Heart right ventricle (tissue), 16 donors: ENCODE measurements at regions not wholly inside any gene's neighbourhood (a gene's known extent, or its start where the extent isn't known, plus 50 kb on each side); places are given as distances from the start of the nearest gene placed in this dataset.

Experiments used
- ATAC-seq, 8 donors: fragments of 200-7000 bp; cut with Tn5 transposase; one replicate each; pipeline ENCODE4 v1.9.1; 2020; ENCODE audit warnings: mild to moderate bottlenecking in 8 of 8, moderate library complexity in 8 of 8, moderate number of reproducible peaks in 1 of 8
- DNase-seq, 2 donors: peaks; one replicate each; pipeline ENCODE4 v3.0.0-alpha.2; 2020
- H3K27ac ChIP-seq, 10 donors: fragments of 200-600 bp; sonication (generic) in 2 of 10; one replicate each; pipeline versions ENCODE4 v1.5.0 to v1.8.0; 2020 to 2022; ENCODE audit warnings: mild to moderate bottlenecking in 3 of 10
- H3K27me3 ChIP-seq, 7 donors: fragments of 200-600 bp; one replicate each; pipeline ENCODE4 v1.8.0; 2021 to 2022; ENCODE audit warnings: mild to moderate bottlenecking in 2 of 7
- H3K36me3 ChIP-seq, 9 donors: fragments of 200-600 bp; sonication (generic) in 1 of 9; one replicate each; pipeline versions ENCODE4 v1.5.0 to v1.8.0; 2020 to 2022; ENCODE audit warnings: mild to moderate bottlenecking in 2 of 9
- H3K4me1 ChIP-seq, 9 donors: fragments of 200-600 bp; sonication (generic) in 1 of 9; one replicate each; pipeline versions ENCODE4 v1.5.0 to v1.8.0; 2020 to 2022; ENCODE audit warnings: mild to moderate bottlenecking in 4 of 9
- H3K4me3 ChIP-seq, 10 donors: fragments of 200-600 bp; sonication (generic) in 2 of 10; one replicate each; pipeline versions ENCODE4 v1.5.0 to v1.8.0; 2020 to 2022; ENCODE audit warnings: mild to moderate bottlenecking in 7 of 10, moderate library complexity in 2 of 10
- H3K9me3 ChIP-seq, 11 donors: fragments of 200-600 bp in 10 of 11; sonication (generic) in 2 of 11; one replicate each; pipeline versions ENCODE4 v1.5.0 to v1.8.0; 2013 to 2022; ENCODE audit warnings: mild to moderate bottlenecking in 2 of 11, control low read depth in 1 of 11, moderate library complexity in 1 of 11
- WGBS, 2 donors: extraction: QIAGEN DNeasy Blood & Tissue Kit; methylation state at CpG; one replicate each; pipeline ENCODE4 v1.1.7; 2013; ENCODE audit warnings: inconsistent platforms in 1 of 2; 5-methylcytosine and 5-hydroxymethylcytosine counted together
- intact Hi-C, 10 donors: fragments of 100-400 bp; cut with DNase I; formaldehyde crosslinking; loops; one replicate each; pipeline versions ENCODE4 v1.11.1 to v1.14.2; 2022
- TF ChIP-seq, protein P1 (sequence below), 9 donors: fragments of 200-600 bp; sonication (generic) in 2 of 9; IDR thresholded peaks; one replicate each; pipeline versions ENCODE4 v1.5.0 to v1.8.0; 2021 to 2022; ENCODE audit warnings: antibody characterized with exemption in 9 of 9, mild to moderate bottlenecking in 5 of 9, moderate library complexity in 1 of 9
- donor health status: Arrhythmogenic right ventricular cardiomyopathy.
- donor health status: ischemic (EF 13 %, LVEDD 7.1; RV severe dilation, severe dysfunction).
- donor health status: healthy with polysubstance abuse.
- donor health status: DM: no; HTN: yes; CAD: no.
- donor health status: DM: no; HTN: no; CAD: no.
- donor health status: ischemic (EF 25% LVEDD 6.9; RV normal size, moderate dysfunction).
- donor health status: ischemic (EF 25% LVEDD 5.7; RV mildly dilated, moderate dysfunction).
- donor health status: healthy.
- donor health status: DM: yes; HTN: yes; CAD: no.
- donor health status: Ischemic cardiomyopathy.
- donor health status: ischemic (EF 35%, LVEDD 5.7; RV mildly dilated, moderate dysfunction).
- donor health status: nonischemic (EF 11% LVEDD 7.7; RV severe dilation, severe dysfunction).
- donor health status: DM: yes; HTN: yes; CAD: no.
- donor health status: PGD.
- donor health status: ischemic (EF 29% LVEDD 5.4; RV normal size, mild dysfunction).
- donor health status: nonischemic (EF 23%, LVEDD 6.1; RV moderate dilation, normal function).

DNA sequence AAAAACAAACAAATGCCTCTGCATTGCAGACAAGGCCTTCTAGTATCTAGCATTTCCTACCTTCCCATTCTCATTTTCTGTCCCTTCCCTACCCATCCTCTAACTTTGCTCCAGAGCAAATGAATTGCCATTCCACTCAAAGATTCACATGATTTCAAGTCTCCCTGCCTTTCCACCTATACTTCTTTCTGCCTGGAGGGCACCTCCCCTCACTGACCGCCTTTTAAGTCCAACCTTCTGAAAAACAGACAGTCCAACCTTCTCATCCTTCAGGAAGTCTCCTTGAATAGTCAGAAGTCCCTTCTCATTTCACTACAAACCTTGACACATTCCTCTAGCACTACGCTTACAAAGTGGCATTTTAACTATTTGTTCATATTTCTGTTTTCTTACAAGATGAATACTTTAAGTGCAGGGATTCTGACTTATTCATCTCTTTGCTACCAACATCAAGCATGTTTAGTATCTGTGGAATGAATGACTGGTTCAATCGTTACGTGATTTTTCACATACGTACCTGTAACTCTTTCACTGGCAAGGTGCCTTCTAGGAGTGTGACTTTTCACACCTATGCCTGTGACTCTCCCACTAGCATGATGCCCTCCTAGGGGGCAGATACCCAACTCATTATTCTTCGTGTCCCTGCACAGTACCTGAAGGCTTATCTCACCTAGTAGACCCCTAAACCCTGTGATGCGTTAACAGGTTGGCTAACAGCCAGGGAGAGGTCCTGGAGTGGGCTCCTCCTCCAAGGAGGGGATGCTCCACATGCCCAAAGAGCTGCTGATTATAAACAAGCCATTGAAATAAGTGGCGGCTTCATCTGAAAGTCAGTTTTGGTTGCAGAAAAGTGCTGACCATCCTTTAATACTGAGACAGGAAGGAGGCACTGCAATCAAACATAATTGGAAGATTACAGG is 356.2 kb downstream of the MYCN start:
- H3K27ac ChIP-seq: no peak overlapping the region
- peaks cover 0 to 22% (median 6%) of the 10 kb centered on the region in 11 donors for H3K9me3 ChIP-seq
- no peaks in the 10 kb centered on the region for H3K36me3 ChIP-seq
- DNase-seq (no peak), ATAC-seq (no peak)
- H3K4me3 ChIP-seq: no peak overlapping the region
- 74 to 85% methylated on average over 8 of the region's 8 CpGs for WGBS, 2 donors
- H3K27me3 ChIP-seq: peaks cover 0 to 14% (median 0%) of the 10 kb centered on the region in 7 donors
- intact Hi-C loops: no loop called here
- TF ChIP-seq, protein P1, sequence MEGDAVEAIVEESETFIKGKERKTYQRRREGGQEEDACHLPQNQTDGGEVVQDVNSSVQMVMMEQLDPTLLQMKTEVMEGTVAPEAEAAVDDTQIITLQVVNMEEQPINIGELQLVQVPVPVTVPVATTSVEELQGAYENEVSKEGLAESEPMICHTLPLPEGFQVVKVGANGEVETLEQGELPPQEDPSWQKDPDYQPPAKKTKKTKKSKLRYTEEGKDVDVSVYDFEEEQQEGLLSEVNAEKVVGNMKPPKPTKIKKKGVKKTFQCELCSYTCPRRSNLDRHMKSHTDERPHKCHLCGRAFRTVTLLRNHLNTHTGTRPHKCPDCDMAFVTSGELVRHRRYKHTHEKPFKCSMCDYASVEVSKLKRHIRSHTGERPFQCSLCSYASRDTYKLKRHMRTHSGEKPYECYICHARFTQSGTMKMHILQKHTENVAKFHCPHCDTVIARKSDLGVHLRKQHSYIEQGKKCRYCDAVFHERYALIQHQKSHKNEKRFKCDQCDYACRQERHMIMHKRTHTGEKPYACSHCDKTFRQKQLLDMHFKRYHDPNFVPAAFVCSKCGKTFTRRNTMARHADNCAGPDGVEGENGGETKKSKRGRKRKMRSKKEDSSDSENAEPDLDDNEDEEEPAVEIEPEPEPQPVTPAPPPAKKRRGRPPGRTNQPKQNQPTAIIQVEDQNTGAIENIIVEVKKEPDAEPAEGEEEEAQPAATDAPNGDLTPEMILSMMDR (IDR thresholded peaks at IDR 0.05): no peak
- H3K4me1 ChIP-seq: no peaks in the 10 kb centered on the region

DNA sequence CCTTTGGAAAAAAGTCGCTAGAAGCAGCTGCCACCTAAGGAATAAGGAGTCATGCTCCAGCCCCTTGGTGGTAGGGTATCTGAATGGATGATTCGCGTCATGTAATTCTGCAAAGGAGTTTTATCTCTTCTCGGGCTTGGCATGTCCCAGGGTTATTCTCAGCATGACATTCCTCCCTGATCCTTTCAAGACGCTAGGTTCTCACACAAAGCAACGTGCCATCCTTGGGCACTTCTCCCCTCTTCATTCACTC is 355.6 kb downstream of the MYCN start:
- no peak for ATAC-seq
- Histone ChIP-seq H3K4me1 (no peaks in the 10 kb centered on the region), H3K36me3 (no peaks in the 10 kb centered on the region), H3K4me3 (no peak overlapping the region), H3K27me3 (peaks cover 0 to 20% (median 0%) of the 10 kb centered on the region in 7 donors), H3K27ac (no peak overlapping the region), H3K9me3 (peaks cover 0 to 21% (median 6%) of the 10 kb centered on the region in 11 donors)
- DNase-seq: no peak
- intact Hi-C loops: no loop called here
- WGBS, 2 donors: 75 to 77% methylated on average over 6 of the region's 6 CpGs
- TF ChIP-seq, protein P1 (IDR thresholded peaks at IDR 0.05): no peak

- no peak overlapping the region for H3K4me3 ChIP-seq
- DNase-seq: no peak
- intact Hi-C loops: no loop called here
- H3K27me3 ChIP-seq: peaks cover 0 to 22% (median 0%) of the 10 kb centered on the region in 7 donors
- no peaks in the 10 kb centered on the region for H3K36me3 ChIP-seq
- TF ChIP-seq, protein P1 (IDR thresholded peaks at IDR 0.05): no peak
- H3K27ac ChIP-seq: no peak overlapping the region
- H3K4me1 ChIP-seq: no peaks in the 10 kb centered on the region
- WGBS, 2 donors: 91 to 94% methylated on average over 7 of the region's 7 CpGs
- peaks cover 0 to 10% (median 0%) of the 10 kb centered on the region in 11 donors for H3K9me3 ChIP-seq
- ATAC-seq: no peak
Observed at GRCh38 chr2:16294791-16295190, 354.4 kb downstream of the MYCN start.

DNA sequence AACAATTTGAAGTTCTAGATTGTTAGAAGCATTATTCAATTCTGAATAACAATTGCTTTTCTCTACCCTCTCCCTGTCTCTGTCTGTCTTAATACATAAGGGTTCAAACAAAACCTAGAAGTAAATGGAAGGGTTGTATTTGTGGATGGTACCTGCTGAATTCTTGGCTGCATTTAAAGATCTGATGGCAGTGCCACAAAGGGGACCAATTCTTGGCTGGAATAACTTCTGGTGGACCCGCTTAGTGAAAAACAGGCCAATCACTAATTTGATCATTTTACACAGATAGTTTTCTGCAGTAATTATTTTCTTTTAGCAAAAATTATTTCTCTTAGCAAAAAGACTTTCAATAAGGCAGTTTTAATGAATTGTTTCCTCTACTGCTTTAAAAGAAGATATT is 353.5 kb downstream of the MYCN start:
- Histone ChIP-seq H3K9me3 (peaks cover 0 to 1% (median 0%) of the 10 kb centered on the region in 11 donors), H3K4me3 (no peak overlapping the region), H3K4me1 (no peaks in the 10 kb centered on the region), H3K36me3 (no peaks in the 10 kb centered on the region), H3K27me3 (peaks cover 0 to 22% (median 0%) of the 10 kb centered on the region in 7 donors), H3K27ac (no peak overlapping the region)
- no peak for ATAC-seq
- TF ChIP-seq, protein P1 (IDR thresholded peaks at IDR 0.05): no peak
- DNase-seq: no peak
- WGBS, 2 donors: 95 to 97% methylated on average over 1 of the region's 1 CpG
- intact Hi-C loops: no loop called here
